HG03095 (cell line): ENCODE measurements at regions not wholly inside any gene's neighbourhood (a gene's known extent, or its start where the extent isn't known, plus 50 kb on each side); places are given as distances from the start of the nearest gene placed in this dataset.
"Not testable (repeated sequence)": the region's sequence is repeated elsewhere in the genome, so short reads cannot be mapped to it uniquely, and the experiment has no call there.

ENCODE experiments used
- ATAC-seq: cut with Tn5 transposase; IDR thresholded peaks from one replicate; pipeline ENCODE4 v1.9.1; 2021; ENCODE audit warnings: moderate library complexity; ENCODE audit not compliant: unreplicated experiment

GRCh38 chr5:50501491-50502228, 60.6 kb upstream of the EMB start:
- peak; percentile 96 for ATAC-seq

- not testable (repeated sequence) for ATAC-seq
Observed at GRCh38 chr5:50513028-50513457, 72.0 kb upstream of the EMB start.

GRCh38 chr5:50521060-50521459, 80.0 kb upstream of the EMB start:
- ATAC-seq = not testable (repeated sequence)

DNA sequence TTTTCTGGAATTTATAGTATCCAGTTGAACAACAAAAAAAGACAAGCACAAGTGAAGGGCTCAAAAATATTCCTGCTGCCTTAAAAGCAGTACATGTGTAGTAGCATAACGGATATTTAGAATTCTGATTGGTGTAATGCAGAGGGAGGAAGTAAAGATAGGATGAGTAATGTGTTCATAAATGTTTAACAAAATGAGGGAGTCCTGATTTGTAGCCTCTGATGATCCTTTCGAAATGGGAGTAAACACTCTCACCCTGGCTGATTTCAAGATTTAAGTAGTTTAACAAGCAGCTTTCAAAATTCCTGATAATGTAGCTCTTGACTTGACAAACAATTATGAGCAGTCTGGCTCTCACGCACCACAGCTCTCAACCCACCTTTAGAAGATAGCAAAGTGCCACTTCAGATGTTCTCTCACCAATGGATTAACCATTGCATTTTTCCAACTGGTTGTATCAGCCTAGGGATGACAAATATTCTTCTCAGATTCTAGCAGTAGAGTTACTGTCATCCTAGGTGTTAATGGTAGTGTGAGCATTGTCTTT, 86.5 kb upstream of the EMB start:
- not testable (repeated sequence) for ATAC-seq

- ATAC-seq = no peak
Observed at GRCh38 chr5:50535393-50535792, 94.3 kb upstream of the EMB start.

- ATAC-seq = not testable (repeated sequence)
Observed at GRCh38 chr5:50537534-50537933, 96.4 kb upstream of the EMB start.

GRCh38 chr5:50547303-50547702, 106.2 kb upstream of the EMB start:
- ATAC-seq = peak; percentile 83

DNA sequence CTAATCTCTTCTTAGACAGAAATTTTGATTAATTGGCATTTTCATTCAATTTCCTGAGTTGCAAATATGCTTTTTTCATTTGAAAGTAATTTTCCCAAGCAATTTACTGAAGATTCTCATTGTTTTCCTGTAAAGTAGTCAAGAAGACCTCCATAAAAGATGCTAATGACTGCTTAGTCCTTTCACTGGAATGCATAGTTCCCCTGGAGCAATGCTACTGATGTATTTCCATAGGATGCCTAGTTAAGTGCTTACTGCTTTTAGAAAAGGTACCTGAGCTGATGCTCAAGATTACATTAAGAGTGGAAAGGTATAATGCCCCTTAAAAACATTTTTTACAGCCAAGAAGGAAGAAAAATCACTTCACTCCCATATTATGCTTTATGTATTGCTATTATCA, 109.2 kb upstream of the EMB start:
- no peak for ATAC-seq

- ATAC-seq = no peak
Observed at GRCh38 chr5:50550993-50551392, 109.9 kb upstream of the EMB start.

DNA sequence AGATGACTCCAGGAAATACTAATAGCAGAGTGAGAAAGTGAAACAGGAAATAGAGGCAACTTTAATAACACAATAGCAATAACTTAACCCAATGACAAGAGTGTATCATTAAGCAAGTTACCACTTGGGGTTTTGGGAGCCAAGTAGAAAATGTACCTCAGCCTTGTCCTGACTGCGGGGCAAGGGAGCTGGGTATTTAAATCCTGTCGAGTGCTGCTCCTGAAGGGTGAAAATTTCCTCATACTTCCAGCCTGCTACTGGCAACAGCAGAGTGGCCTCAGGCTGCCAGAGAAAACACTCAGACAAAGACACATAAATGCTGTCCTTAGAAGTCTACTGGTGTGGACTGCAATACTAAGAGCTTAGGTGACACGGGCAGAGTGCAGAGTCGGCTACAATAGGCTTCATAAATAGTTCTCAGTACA, 112.5 kb upstream of the EMB start:
- ATAC-seq = no peak

DNA sequence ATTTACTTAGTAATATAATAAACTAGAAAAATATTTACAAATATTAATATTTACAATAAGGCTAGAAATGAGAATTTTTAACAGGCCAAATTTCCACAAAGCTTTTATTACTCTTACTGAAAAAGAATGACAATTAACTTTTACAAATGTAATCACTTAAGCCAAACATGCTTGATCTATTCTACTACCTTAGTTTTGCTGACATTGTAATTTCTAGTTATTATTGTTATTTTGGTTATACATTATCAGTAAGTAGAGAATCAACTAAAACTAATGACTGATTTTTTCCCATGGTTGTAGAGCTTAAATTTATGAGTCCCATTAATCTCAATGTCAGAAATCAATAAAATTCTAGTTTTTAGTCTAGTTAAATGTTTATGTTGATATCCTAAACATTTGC, 107.8 kb upstream of the PARP8 start:
- ATAC-seq = not testable (repeated sequence)

DNA sequence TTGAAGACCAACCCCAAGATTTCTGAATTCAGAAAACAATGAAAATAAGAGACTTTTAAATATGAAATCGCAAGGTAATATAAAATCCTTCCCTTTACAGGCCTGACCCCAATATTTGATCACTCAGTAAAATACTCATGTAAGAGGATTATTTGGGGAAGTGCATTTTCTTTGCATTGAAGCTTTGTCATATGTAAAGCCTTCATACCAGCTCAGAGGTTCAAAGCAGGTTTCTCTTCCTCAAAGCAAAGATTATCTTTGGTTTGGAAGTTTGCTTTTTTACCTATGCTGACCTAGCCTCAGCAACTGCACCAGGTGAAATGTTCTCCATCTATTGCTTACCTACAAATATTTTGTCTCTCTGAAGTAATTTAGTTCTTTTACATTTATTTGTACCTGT, 106.5 kb upstream of the PARP8 start:
- no peak for ATAC-seq

DNA sequence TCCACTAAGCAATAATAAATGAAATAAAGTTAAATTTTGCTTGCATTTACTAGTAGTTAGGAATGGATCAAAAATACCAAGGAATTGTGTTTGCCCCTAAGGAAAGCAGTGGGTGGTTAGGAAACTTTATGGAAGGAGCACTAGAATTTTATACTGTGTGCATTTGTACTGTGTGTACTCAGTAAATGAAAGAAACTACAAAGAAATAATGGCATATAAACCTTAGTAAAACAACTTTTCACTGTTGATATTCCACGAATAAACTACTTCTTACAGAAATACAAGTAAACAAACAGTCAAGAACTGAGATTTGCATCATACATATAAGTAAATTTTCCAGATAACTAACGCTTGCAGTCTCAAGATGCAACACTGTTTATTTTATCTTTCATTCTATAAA, 103.7 kb upstream of the PARP8 start:
- no peak for ATAC-seq

- ATAC-seq = no peak
Observed at GRCh38 chr5:50564079-50564478, 102.4 kb upstream of the PARP8 start.

GRCh38 chr5:50564558-50564957, 101.9 kb upstream of the PARP8 start:
- no peak for ATAC-seq

DNA sequence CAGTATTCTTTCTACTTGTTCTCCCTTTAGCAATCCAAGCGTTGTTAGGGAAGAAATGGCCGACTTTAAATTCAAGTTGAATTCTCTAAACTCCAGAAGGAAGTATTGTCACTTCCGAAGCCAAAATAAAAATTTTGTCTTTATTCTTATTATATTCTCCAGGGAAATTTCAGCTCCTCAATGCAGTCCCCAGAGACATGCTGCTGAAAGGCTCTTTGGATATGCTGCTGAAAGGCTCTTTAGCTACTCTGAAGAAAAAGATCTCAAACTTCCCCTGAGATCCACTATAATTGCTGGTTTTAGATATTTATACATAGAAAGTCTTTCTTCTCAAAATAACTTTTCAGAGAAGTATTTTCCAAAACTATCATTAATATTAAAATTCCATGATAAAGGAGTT, 92.3 kb upstream of the PARP8 start:
- no peak for ATAC-seq

DNA sequence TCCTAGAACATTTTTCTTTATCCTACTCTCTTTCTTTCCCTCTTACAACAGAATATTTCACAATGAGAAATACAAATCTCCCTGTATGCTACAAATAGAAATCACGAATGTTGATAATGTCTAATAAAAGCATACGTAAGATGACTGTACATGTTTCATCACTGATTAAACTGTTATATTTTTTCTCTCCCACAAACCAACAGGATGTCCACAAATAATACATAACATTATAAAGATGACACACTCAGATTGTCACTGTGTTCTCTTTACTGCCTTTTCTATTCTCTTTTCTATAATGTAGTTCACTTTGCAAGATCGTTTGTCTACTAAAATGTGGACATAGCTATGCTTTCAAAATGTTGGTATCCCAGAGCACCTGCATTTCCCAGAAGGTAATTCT, 90.7 kb upstream of the PARP8 start:
- ATAC-seq = no peak

- no peak for ATAC-seq
Observed at GRCh38 chr5:50576265-50576664, 90.2 kb upstream of the PARP8 start.

- ATAC-seq = no peak
Observed at GRCh38 chr5:50576686-50577256, 89.7 kb upstream of the PARP8 start.

DNA sequence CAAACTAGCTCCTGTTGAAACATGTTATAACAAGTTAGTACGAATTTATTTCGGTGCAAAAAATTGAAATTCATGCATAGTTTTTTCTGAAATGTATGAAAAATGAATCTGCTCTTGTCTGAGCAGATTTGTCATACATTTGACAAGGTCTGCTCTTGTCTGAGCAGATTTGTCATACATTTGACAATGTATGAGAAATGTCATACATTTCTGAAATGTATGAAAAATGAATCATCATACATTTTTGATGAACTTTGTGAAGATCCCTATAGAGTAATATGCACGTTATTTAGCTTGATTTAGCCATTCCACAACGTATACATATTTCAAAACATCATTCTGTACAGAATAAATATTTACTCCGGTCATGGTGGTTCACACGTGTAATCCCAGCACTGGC, 85.9 kb upstream of the PARP8 start:
- no peak for ATAC-seq

- not testable (repeated sequence) for ATAC-seq
Observed at GRCh38 chr5:50581845-50582244, 84.6 kb upstream of the PARP8 start.

DNA sequence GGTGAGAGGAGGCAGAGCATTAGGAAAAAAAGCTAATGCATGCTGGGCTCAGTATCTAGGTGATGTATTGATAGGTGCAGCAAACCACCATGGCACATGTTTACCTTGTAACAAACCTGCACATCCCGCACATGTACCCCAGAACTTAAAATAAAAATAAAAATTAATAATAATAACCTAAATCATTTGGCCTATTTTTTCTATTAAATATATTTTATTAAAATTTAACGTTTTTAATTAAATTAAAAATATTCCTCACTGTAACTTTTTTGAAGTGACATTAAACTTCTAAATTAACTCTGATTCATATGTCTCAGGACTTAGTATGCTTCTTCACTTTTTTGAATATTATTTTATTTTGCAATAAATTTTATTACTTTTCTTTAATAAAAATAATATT, 83.7 kb upstream of the PARP8 start:
- no peak for ATAC-seq
